Gastrocnemius medialis (tissue), 4 donors: ENCODE measurements at regions not wholly inside any gene's neighbourhood (a gene's known extent, or its start where the extent isn't known, plus 50 kb on each side); places are given as distances from the start of the nearest gene placed in this dataset.

ENCODE experiments used
- CTCF ChIP-seq, 5 experiments: fragments of 450-650 bp in 3 of 5; fragments of 200-600 bp in 2 of 5; sonication (generic) in 2 of 5; IDR thresholded peaks in 4 of 5; conservative IDR thresholded peaks in 1 of 5; 1 replicate in 4 of 5; 2 replicates in 1 of 5; pipeline ENCODE4 v1.5.1; 2016 to 2019; ENCODE audit warnings: antibody characterized with exemption in 5 of 5, mild to moderate bottlenecking in 3 of 5, moderate library complexity in 3 of 5
- POLR2A ChIP-seq, 2 donors: fragments of 450-650 bp; IDR thresholded peaks; one replicate each; pipeline ENCODE4 v1.6.1; 2017; ENCODE audit warnings: antibody characterized with exemption in 2 of 2, mild to moderate bottlenecking in 2 of 2, moderate library complexity in 2 of 2

DNA sequence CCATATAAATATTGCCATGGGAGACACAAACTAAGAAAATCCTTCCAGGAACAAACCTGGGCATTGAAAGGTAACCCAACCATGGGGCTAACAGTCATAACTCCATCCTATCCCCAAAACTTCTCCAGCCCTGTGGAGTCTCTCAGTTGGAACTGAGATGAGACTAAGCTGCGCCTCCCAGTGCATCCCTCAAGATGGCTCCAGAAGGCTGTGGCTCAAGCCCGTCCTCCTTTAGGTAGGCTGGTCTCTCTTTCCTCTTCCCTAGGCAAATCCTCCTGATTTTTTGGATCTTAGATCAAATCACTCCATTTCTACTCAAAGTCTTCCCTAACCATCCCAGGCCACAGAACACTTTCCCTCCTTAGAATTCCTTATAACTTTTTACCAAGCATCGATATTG lies 364.3 kb upstream of the CCDC196 start:
- TF ChIP-seq CTCF (IDR thresholded peaks at IDR 0.05 in 4 of 5, conservative IDR thresholded peaks at IDR 0.05 in 1 of 5), result no peak
- no peak for TF ChIP-seq POLR2A (IDR thresholded peaks at IDR 0.05)
